ENCODE measurements at regions not wholly inside any gene's neighbourhood (a gene's known extent, or its start where the extent isn't known, plus 50 kb on each side); places are given as distances from the start of the nearest gene placed in this dataset.

DNA sequence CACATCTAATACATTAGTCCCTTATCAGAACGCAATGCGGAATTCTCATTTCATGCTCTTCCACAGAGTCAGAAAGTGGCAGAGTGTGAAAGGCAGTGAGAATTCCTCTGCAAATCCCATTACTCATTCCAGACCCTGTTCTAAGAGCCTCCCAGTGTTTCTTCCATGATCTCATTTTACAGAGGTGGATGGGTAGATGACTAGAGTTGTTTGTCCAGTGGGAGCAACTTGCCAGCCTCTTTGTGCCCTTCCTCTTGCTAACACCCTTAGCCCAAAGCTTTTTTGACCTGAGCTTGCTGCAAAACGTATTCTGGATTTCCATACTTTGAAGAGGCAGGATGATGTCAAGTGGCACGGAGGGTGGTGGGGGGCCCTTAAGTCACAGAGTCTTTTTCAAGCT lies 467.7 kb upstream of the RGPD4 start:
- Histone ChIP-seq H3K36me3 (ENCODE audit: insufficient read depth, low read length) (no peaks in the 10 kb centered on the region), H3K9ac (ENCODE audit: insufficient read length) (no peak overlapping the region), H3K9me3 (ENCODE audit: low read depth, low read length) (no peaks in the 10 kb centered on the region), H3K4me3 (no peak overlapping the region), H3K27ac (no peak overlapping the region)
- TF ChIP-seq EZH2 (IDR thresholded peaks at IDR 0.05) (no peak), FOXP2 (optimal IDR thresholded peaks at IDR 0.05; ENCODE audit: control extremely low read depth, extremely low read length, insufficient read depth) (no peak), POLR2AphosphoS5 (IDR thresholded peaks at IDR 0.05; ENCODE audit: borderline replicate concordance, low read depth, low read length) (no peak)
- DNase-seq (ENCODE audit: low read depth, low spot score) = no peak

GRCh38 chr2:107361751-107362381 lies 464.8 kb upstream of the RGPD4 start:
- Histone ChIP-seq H3K36me3 (ENCODE audit: insufficient read depth, low read length) (no peaks in the 10 kb centered on the region), H3K27ac (no peak overlapping the region), H3K4me3 (no peak overlapping the region), H3K9ac (ENCODE audit: insufficient read length) (no peak overlapping the region), H3K9me3 (ENCODE audit: low read depth, low read length) (no peaks in the 10 kb centered on the region)
- TF ChIP-seq POLR2AphosphoS5 (IDR thresholded peaks at IDR 0.05; ENCODE audit: borderline replicate concordance, low read depth, low read length) = no peak
- TF ChIP-seq EZH2 (IDR thresholded peaks at IDR 0.05) = no peak
- no peak for TF ChIP-seq FOXP2 (optimal IDR thresholded peaks at IDR 0.05; ENCODE audit: control extremely low read depth, extremely low read length, insufficient read depth)
- no peak for DNase-seq (ENCODE audit: low read depth, low spot score)

DNA sequence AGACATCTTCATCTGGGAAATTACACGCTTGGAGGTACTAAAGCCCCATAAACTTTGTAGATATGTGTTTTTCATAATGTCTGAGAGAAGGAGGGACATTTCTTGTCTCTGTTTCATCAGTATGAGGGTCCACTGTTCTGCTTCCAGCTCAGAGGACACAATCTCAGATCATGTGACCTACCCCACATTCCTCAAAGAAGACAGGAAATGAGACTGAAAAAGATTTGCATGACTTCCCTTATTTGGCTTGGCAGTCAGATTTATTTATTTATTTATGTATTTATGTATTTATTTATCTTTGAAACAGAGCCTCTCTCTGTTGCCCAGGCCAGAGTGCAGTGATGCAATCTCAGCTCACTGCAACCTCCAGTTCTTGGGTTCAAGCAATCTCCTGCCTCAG lies 463.7 kb upstream of the RGPD4 start:
- Histone ChIP-seq H3K36me3 (ENCODE audit: insufficient read depth, low read length) (no peaks in the 10 kb centered on the region), H3K9ac (ENCODE audit: insufficient read length) (no peak overlapping the region), H3K4me3 (no peak overlapping the region), H3K9me3 (ENCODE audit: low read depth, low read length) (no peaks in the 10 kb centered on the region), H3K27ac (no peak overlapping the region)
- no peak for TF ChIP-seq EZH2 (IDR thresholded peaks at IDR 0.05)
- no peak for TF ChIP-seq FOXP2 (optimal IDR thresholded peaks at IDR 0.05; ENCODE audit: control extremely low read depth, extremely low read length, insufficient read depth)
- no peak for TF ChIP-seq POLR2AphosphoS5 (IDR thresholded peaks at IDR 0.05; ENCODE audit: borderline replicate concordance, low read depth, low read length)
- DNase-seq (ENCODE audit: low read depth, low spot score) = no peak

GRCh38 chr2:107363806-107364205 lies 462.9 kb upstream of the RGPD4 start:
- no peak overlapping the region for H3K9ac ChIP-seq (ENCODE audit: insufficient read length)
- no peak for DNase-seq (ENCODE audit: low read depth, low spot score)
- TF ChIP-seq EZH2 (IDR thresholded peaks at IDR 0.05) = no peak
- TF ChIP-seq POLR2AphosphoS5 (IDR thresholded peaks at IDR 0.05; ENCODE audit: borderline replicate concordance, low read depth, low read length) = no peak
- no peak for TF ChIP-seq FOXP2 (optimal IDR thresholded peaks at IDR 0.05; ENCODE audit: control extremely low read depth, extremely low read length, insufficient read depth)

DNA sequence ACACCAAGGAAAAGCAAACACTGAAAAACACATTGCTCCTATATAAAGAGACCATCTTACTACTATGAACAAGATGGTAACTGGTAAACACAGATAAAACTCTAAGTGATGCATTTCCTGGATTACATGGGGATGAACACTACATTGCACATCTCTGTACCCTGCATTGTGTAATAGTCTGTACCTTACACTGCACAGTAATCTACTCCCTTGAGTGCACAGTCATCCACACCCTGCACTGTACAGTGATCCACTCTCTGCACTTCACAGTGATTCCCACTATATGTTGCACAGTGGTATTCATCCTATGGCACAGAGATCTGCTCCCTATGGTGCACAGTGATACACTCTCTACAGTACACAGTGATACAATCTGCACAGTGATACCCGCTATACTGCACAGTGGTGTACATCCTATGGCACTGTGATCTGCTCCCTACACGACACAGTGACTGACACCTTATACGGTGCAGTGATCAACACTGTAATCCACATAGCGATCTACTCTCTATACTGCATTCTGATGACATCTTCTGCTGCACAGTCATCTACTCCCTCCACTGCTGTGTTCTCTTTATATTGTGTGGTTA lies 462.2 kb upstream of the RGPD4 start:
- Histone ChIP-seq H3K9ac (ENCODE audit: insufficient read length) (no peak overlapping the region), H3K27ac (no peak overlapping the region), H3K36me3 (ENCODE audit: insufficient read depth, low read length) (no peaks in the 10 kb centered on the region), H3K4me3 (no peak overlapping the region), H3K9me3 (ENCODE audit: low read depth, low read length) (no peaks in the 10 kb centered on the region)
- TF ChIP-seq POLR2AphosphoS5 (IDR thresholded peaks at IDR 0.05; ENCODE audit: borderline replicate concordance, low read depth, low read length) (no peak), EZH2 (IDR thresholded peaks at IDR 0.05) (no peak), FOXP2 (optimal IDR thresholded peaks at IDR 0.05; ENCODE audit: control extremely low read depth, extremely low read length, insufficient read depth) (no peak)
- no peak for DNase-seq (ENCODE audit: low read depth, low spot score)

More at GRCh38 chr2:107363806-107364205, 462.9 kb upstream of the RGPD4 start:
- no peak overlapping the region for H3K4me3 ChIP-seq
- H3K36me3 ChIP-seq (ENCODE audit: insufficient read depth, low read length) = no peaks in the 10 kb centered on the region
- no peaks in the 10 kb centered on the region for H3K9me3 ChIP-seq (ENCODE audit: low read depth, low read length)
- no peak overlapping the region for H3K27ac ChIP-seq

GRCh38 chr2:107374249-107374648 lies 452.4 kb upstream of the RGPD4 start:
- no peak overlapping the region for H3K9ac ChIP-seq (ENCODE audit: insufficient read length)
- H3K9me3 ChIP-seq (ENCODE audit: low read depth, low read length) = no peaks in the 10 kb centered on the region
- H3K36me3 ChIP-seq (ENCODE audit: insufficient read depth, low read length) = no peaks in the 10 kb centered on the region
- no peak overlapping the region for H3K4me3 ChIP-seq
- no peak for DNase-seq (ENCODE audit: low read depth, low spot score)
- H3K27ac ChIP-seq = no peak overlapping the region
- TF ChIP-seq FOXP2 (optimal IDR thresholded peaks at IDR 0.05; ENCODE audit: control extremely low read depth, extremely low read length, insufficient read depth) (no peak), EZH2 (IDR thresholded peaks at IDR 0.05) (no peak), POLR2AphosphoS5 (IDR thresholded peaks at IDR 0.05; ENCODE audit: borderline replicate concordance, low read depth, low read length) (no peak)

GRCh38 chr2:107376909-107377308 lies 449.8 kb upstream of the RGPD4 start:
- no peak overlapping the region for H3K4me3 ChIP-seq
- no peak overlapping the region for H3K9ac ChIP-seq (ENCODE audit: insufficient read length)
- no peaks in the 10 kb centered on the region for H3K9me3 ChIP-seq (ENCODE audit: low read depth, low read length)
- TF ChIP-seq FOXP2 (optimal IDR thresholded peaks at IDR 0.05; ENCODE audit: control extremely low read depth, extremely low read length, insufficient read depth) (no peak), EZH2 (IDR thresholded peaks at IDR 0.05) (no peak), POLR2AphosphoS5 (IDR thresholded peaks at IDR 0.05; ENCODE audit: borderline replicate concordance, low read depth, low read length) (no peak)
- no peaks in the 10 kb centered on the region for H3K36me3 ChIP-seq (ENCODE audit: insufficient read depth, low read length)
- no peak for DNase-seq (ENCODE audit: low read depth, low spot score)
- no peak overlapping the region for H3K27ac ChIP-seq

DNA sequence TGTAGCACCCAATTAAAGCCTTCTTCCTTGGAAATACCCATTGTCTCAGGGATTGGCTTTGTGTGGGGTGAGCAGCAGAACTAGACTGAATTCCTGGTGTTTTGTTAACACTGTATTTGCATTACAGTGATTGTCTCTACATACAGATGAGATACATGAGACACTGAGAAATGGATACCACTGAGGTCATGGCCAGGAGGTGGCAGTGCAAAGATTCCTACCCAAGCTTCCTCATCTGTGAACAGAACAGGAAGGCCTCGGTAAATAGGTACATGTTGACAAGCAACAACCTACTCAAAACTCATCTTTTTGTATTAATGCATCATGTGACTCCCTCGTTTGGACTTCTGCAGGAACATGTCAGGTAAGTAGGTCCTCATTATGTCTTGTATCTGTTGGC lies 445.8 kb upstream of the RGPD4 start:
- H3K9ac ChIP-seq (ENCODE audit: insufficient read length) = no peak overlapping the region
- no peak overlapping the region for H3K27ac ChIP-seq
- DNase-seq (ENCODE audit: low read depth, low spot score) = no peak
- H3K36me3 ChIP-seq (ENCODE audit: insufficient read depth, low read length) = no peaks in the 10 kb centered on the region
- no peaks in the 10 kb centered on the region for H3K9me3 ChIP-seq (ENCODE audit: low read depth, low read length)
- H3K4me3 ChIP-seq = no peak overlapping the region
- TF ChIP-seq FOXP2 (optimal IDR thresholded peaks at IDR 0.05; ENCODE audit: control extremely low read depth, extremely low read length, insufficient read depth) (no peak), EZH2 (IDR thresholded peaks at IDR 0.05) (no peak), POLR2AphosphoS5 (IDR thresholded peaks at IDR 0.05; ENCODE audit: borderline replicate concordance, low read depth, low read length) (no peak)
